CD4-positive, alpha-beta T cell treated with Interleukin-17A for 1 hour (primary cell): ENCODE measurements at regions not wholly inside any gene's neighbourhood (a gene's known extent, or its start where the extent isn't known, plus 50 kb on each side); places are given as distances from the start of the nearest gene placed in this dataset.

Source experiments
- DNase-seq: peaks from one replicate; pipeline ENCODE4 v3.0.0-alpha.2; 2020

GRCh38 chr16:63983401-63983800 lies 1138.5 kb downstream of the CDH11 start:
- no peak for DNase-seq

- DNase-seq, result no peak
Measured at GRCh38 chr16:63982741-63983140, 1139.1 kb downstream of the CDH11 start.

GRCh38 chr16:63982110-63982509 lies 1139.8 kb downstream of the CDH11 start:
- DNase-seq, result no peak

- no peak for DNase-seq
Measured at GRCh38 chr16:63981639-63982038, 1140.2 kb downstream of the CDH11 start.

GRCh38 chr16:63980763-63981162 lies 1141.1 kb downstream of the CDH11 start:
- no peak for DNase-seq

GRCh38 chr16:63978240-63978639 lies 1143.6 kb downstream of the CDH11 start:
- DNase-seq, result no peak

GRCh38 chr16:63976345-63976744 lies 1145.5 kb downstream of the CDH11 start:
- no peak for DNase-seq

GRCh38 chr16:63975669-63976068 lies 1146.2 kb downstream of the CDH11 start:
- DNase-seq, result no peak

- no peak for DNase-seq
Measured at GRCh38 chr16:63967966-63968365, 1153.9 kb downstream of the CDH11 start.

GRCh38 chr16:63960321-63960720 lies 1161.5 kb downstream of the CDH11 start:
- DNase-seq, result no peak

- DNase-seq, result no peak
Measured at GRCh38 chr16:63947022-63947421, 1174.8 kb downstream of the CDH11 start.

- DNase-seq, result no peak
Measured at GRCh38 chr16:63945806-63946205, 1176.1 kb downstream of the CDH11 start.

- no peak for DNase-seq
Measured at GRCh38 chr16:63943566-63943965, 1178.3 kb downstream of the CDH11 start.

GRCh38 chr16:63938661-63939060 lies 1183.2 kb downstream of the CDH11 start:
- DNase-seq, result no peak

GRCh38 chr16:63933841-63934240 lies 1188.0 kb downstream of the CDH11 start:
- DNase-seq, result no peak

GRCh38 chr16:63928421-63928820 lies 1193.4 kb downstream of the CDH11 start:
- DNase-seq, result no peak

GRCh38 chr16:63925221-63925620 lies 1196.6 kb downstream of the CDH11 start:
- DNase-seq, result no peak

GRCh38 chr16:63922560-63922959 lies 1199.3 kb downstream of the CDH11 start:
- no peak for DNase-seq

GRCh38 chr16:63921737-63922295 lies 1200.0 kb downstream of the CDH11 start:
- DNase-seq, result no peak

GRCh38 chr16:63913290-63913689 lies 1208.6 kb downstream of the CDH11 start:
- no peak for DNase-seq

- no peak for DNase-seq
Measured at GRCh38 chr16:63907251-63907650, 1214.6 kb downstream of the CDH11 start.

- no peak for DNase-seq
Measured at GRCh38 chr16:63904930-63905329, 1216.9 kb downstream of the CDH11 start.

- no peak for DNase-seq
Measured at GRCh38 chr16:63904182-63904581, 1217.7 kb downstream of the CDH11 start.

- DNase-seq, result no peak
Measured at GRCh38 chr16:63896383-63897109, 1225.3 kb downstream of the CDH11 start.

- no peak for DNase-seq
Measured at GRCh38 chr16:63890723-63891122, 1231.1 kb downstream of the CDH11 start.
